ENCODE measurements at regions not wholly inside any gene's neighbourhood (a gene's known extent, or its start where the extent isn't known, plus 50 kb on each side); places are given as distances from the start of the nearest gene placed in this dataset.

DNA sequence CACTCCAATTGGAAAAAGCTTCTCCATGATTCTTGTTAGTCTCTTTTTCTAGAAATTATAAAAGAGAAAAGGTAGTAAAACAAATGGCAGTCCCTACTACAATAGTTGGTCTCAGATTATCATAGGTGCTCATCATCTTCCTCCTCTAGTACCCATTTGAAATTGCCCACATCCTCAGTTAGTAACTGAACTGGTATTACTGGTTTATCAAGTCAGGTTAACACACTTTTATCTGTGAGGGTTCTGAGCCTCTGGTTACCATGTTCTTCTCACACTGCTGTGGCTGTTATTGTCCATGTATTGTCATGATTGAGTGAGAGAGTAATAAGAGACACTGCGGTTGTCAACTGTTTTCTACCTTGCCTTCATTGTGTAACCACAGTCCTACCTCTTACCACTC is 901.7 kb downstream of the TLE1 start:
- TF ChIP-seq, protein P1, sequence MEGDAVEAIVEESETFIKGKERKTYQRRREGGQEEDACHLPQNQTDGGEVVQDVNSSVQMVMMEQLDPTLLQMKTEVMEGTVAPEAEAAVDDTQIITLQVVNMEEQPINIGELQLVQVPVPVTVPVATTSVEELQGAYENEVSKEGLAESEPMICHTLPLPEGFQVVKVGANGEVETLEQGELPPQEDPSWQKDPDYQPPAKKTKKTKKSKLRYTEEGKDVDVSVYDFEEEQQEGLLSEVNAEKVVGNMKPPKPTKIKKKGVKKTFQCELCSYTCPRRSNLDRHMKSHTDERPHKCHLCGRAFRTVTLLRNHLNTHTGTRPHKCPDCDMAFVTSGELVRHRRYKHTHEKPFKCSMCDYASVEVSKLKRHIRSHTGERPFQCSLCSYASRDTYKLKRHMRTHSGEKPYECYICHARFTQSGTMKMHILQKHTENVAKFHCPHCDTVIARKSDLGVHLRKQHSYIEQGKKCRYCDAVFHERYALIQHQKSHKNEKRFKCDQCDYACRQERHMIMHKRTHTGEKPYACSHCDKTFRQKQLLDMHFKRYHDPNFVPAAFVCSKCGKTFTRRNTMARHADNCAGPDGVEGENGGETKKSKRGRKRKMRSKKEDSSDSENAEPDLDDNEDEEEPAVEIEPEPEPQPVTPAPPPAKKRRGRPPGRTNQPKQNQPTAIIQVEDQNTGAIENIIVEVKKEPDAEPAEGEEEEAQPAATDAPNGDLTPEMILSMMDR (IDR thresholded peaks at IDR 0.05), result no peak
- TF ChIP-seq EZH2 (IDR thresholded peaks at IDR 0.05), result no peak

Measured in neural progenitor cell (in vitro differentiated cells).